SK-N-SH treated with all-trans-retinoic acid at 6 μM for 48 hours (cell line): ENCODE measurements at regions not wholly inside any gene's neighbourhood (a gene's known extent, or its start where the extent isn't known, plus 50 kb on each side); places are given as distances from the start of the nearest gene placed in this dataset.

Experiments
- OSR1 ChIP-seq: fragments of 250-450 bp; sonication (Bioruptor Pico); IDR thresholded peaks from 2 replicates; pipeline ENCODE4 v1.8.0; 2022; ENCODE audit warnings: moderate library complexity, mild to moderate bottlenecking, inconsistent platforms
- PATZ1 ChIP-seq: fragments of 250-450 bp; sonication (Bioruptor Pico); IDR thresholded peaks from 2 replicates; pipeline ENCODE4 v1.8.0; 2020; ENCODE audit warnings: mild to moderate bottlenecking, moderate library complexity, borderline replicate concordance
- TCF4 ChIP-seq: fragments of 250-450 bp; sonication (Bioruptor Pico); IDR thresholded peaks from 2 replicates; pipeline ENCODE4 v1.8.0; 2021; ENCODE audit warnings: mild to moderate bottlenecking, moderate library complexity, borderline replicate concordance
- TSHZ2 ChIP-seq: fragments of 250-450 bp; sonication (Bioruptor Pico); IDR thresholded peaks from 2 replicates; pipeline ENCODE4 v1.5.0; 2020; ENCODE audit warnings: mild to moderate bottlenecking, moderate library complexity
- ZFP3 ChIP-seq: fragments of 250-450 bp; sonication (Bioruptor Pico); IDR thresholded peaks from 2 replicates; pipeline ENCODE4 v1.5.0; 2020; ENCODE audit warnings: mild to moderate bottlenecking, moderate library complexity
- ZNF565 ChIP-seq: fragments of 450-650 bp; formaldehyde crosslinking; conservative IDR thresholded peaks from 2 replicates; pipeline ENCODE4 v1.5.0; 2020; ENCODE audit warnings: low read depth, mild to moderate bottlenecking, moderate library complexity
- TF ChIP-seq, protein P1 (sequence below): fragments of 250-450 bp; sonication (Bioruptor Pico); IDR thresholded peaks from 2 replicates; pipeline ENCODE4 v1.5.1; 2021; ENCODE audit warnings: mild to moderate bottlenecking, moderate library complexity

GRCh38 chr5:74154526-74154925 is 486.0 kb downstream of the ENC1 start:
- TF ChIP-seq PATZ1 (no peak), ZNF565 (CRISPR knock-in tag) (no peak), OSR1 (CRISPR knock-in tag) (no peak), ZFP3 (CRISPR knock-in tag) (no peak), TSHZ2 (CRISPR knock-in tag) (no peak), TCF4 (CRISPR knock-in tag) (no peak)
- TF ChIP-seq, protein P1, sequence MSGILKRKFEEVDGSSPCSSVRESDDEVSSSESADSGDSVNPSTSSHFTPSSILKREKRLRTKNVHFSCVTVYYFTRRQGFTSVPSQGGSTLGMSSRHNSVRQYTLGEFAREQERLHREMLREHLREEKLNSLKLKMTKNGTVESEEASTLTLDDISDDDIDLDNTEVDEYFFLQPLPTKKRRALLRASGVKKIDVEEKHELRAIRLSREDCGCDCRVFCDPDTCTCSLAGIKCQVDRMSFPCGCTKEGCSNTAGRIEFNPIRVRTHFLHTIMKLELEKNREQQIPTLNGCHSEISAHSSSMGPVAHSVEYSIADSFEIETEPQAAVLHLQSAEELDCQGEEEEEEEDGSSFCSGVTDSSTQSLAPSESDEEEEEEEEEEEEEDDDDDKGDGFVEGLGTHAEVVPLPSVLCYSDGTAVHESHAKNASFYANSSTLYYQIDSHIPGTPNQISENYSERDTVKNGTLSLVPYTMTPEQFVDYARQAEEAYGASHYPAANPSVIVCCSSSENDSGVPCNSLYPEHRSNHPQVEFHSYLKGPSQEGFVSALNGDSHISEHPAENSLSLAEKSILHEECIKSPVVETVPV (CRISPR knock-in tag), result no peak
